ENCODE measurements at regions not wholly inside any gene's neighbourhood (a gene's known extent, or its start where the extent isn't known, plus 50 kb on each side); places are given as distances from the start of the nearest gene placed in this dataset.

GRCh38 chr20:16115911-16116552, 457.2 kb downstream of the KIF16B start:
- peak in 1 of 14 donors; percentile 59 for DNase-seq

- DNase-seq: no peak
Measured at GRCh38 chr20:16113736-16114135, 459.5 kb downstream of the KIF16B start.

GRCh38 chr20:16111852-16112412, 461.3 kb downstream of the KIF16B start:
- DNase-seq: no peak

- no peak for DNase-seq
Measured at GRCh38 chr20:16111172-16111832, 461.9 kb downstream of the KIF16B start.

GRCh38 chr20:16107172-16107870, 465.9 kb downstream of the KIF16B start:
- DNase-seq: peak in 8 of 14 donors; percentile 10 to 87 (median 10)

GRCh38 chr20:16106191-16106849, 466.9 kb downstream of the KIF16B start:
- DNase-seq: no peak

- DNase-seq: no peak
Measured at GRCh38 chr20:16104783-16105182, 468.5 kb downstream of the KIF16B start.

Measured in C1 segment of cervical spinal cord (tissue), 14 donors.